ENCODE measurements at regions not wholly inside any gene's neighbourhood (a gene's known extent, or its start where the extent isn't known, plus 50 kb on each side); places are given as distances from the start of the nearest gene placed in this dataset.

DNA sequence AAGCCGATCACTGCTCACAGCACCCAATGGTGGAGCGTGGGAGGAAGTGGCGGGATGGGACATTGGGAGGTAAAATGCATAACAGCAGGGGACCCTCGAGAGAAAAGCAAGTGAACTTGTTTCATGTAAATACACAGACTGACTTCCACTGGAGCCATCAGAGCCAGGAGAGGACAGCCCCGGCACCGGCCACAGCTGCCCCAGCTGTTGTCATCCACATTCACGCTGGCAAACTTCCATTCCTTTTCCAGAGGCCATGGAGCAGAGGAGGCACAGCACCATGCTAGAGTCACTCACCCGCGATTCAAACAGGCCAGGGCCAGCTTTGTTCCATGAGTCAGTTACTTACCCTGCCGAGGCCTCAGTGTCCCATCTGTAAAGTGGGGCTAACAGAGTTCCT is 610.9 kb upstream of the SALL3 start:
- no peak overlapping the region for H3K18ac ChIP-seq (ENCODE audit: low read depth in 1 of 2, low read length in 2 of 2)
- no peak overlapping the region for H4K91ac ChIP-seq (ENCODE audit: low read length)
- WGBS = 87% methylated on average over 10 of the region's 10 CpGs
- H2AK5ac ChIP-seq (ENCODE audit: low read length, severe bottlenecking) = no peak overlapping the region
- no peaks in the 10 kb centered on the region for H3K36me3 ChIP-seq (ENCODE audit: control insufficient read depth in 1 of 2, insufficient read depth in 2 of 2, low read depth in 1 of 2, low read length in 2 of 2)
- H3K27ac ChIP-seq (ENCODE audit: low read length, poor library complexity, severe bottlenecking) = no peak overlapping the region
- no peak overlapping the region for H3K23ac ChIP-seq (ENCODE audit: low read length in 2 of 2)
- no peaks in the 10 kb centered on the region for H3K4me1 ChIP-seq (ENCODE audit: control insufficient read depth, insufficient read depth, low read depth, low read length)
- H2BK120ac ChIP-seq (ENCODE audit: low read depth, low read length) = no peak overlapping the region
- H2BK15ac ChIP-seq (ENCODE audit: low read depth, poor library complexity, severe bottlenecking) = no peak overlapping the region
- H3K14ac ChIP-seq (ENCODE audit: low read length in 2 of 2) = no peak overlapping the region
- no peak overlapping the region for H3K4me3 ChIP-seq (ENCODE audit: insufficient read depth in 1 of 2, low read depth in 1 of 2, low read length in 2 of 2)
- H3K4ac ChIP-seq (ENCODE audit: low read depth in 1 of 2, low read length in 2 of 2) = no peak overlapping the region
- no peak overlapping the region for H2AFZ ChIP-seq (ENCODE audit: low read depth, low read length)
- no peak overlapping the region for H2BK5ac ChIP-seq (ENCODE audit: low read depth, low read length, poor library complexity, severe bottlenecking)
- peaks cover 20% of the 10 kb centered on the region for H3K9me3 ChIP-seq (ENCODE audit: control insufficient read depth, low read length)
- no peak for DNase-seq
- H4K8ac ChIP-seq (ENCODE audit: low read length) = no peak overlapping the region
- no peak overlapping the region for H3K9ac ChIP-seq (ENCODE audit: low read length)
- no peaks in the 10 kb centered on the region for H3K79me1 ChIP-seq (replicated peaks; ENCODE audit: low read length, poor library complexity, severe bottlenecking)
- no peak overlapping the region for H2BK12ac ChIP-seq (ENCODE audit: low read length in 2 of 2)
- H3K4me2 ChIP-seq (ENCODE audit: low read length, poor library complexity, severe bottlenecking) = no peak overlapping the region
- H3K27me3 ChIP-seq (ENCODE audit: control insufficient read depth in 1 of 2, insufficient read depth in 1 of 2, low read length in 2 of 2) = no peaks in the 10 kb centered on the region

DNA sequence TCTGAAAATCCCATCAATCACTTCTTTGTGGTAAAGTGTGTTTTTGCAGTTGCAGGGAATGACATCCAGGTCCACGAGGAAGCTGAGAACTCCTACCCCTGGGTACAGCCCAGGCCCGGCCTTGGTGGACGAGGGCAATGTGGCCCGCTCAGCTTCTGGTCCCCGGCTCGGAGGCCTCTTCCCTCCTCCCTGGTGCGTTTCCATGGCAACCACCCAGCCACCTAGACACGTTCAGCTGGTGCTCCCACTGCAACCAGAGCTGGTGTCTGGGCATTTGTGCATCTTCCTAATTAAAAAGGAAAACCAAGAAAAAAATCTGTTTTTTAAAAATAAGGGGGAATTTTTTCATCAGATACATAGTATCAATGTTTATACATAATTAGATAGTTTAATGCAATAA is 603.6 kb upstream of the SALL3 start:
- WGBS = 77% methylated on average over 8 of the region's 8 CpGs
- H3K36me3 ChIP-seq (ENCODE audit: control insufficient read depth in 1 of 2, insufficient read depth in 2 of 2, low read depth in 1 of 2, low read length in 2 of 2) = no peaks in the 10 kb centered on the region
- H3K4me3 ChIP-seq (ENCODE audit: insufficient read depth in 1 of 2, low read depth in 1 of 2, low read length in 2 of 2) = no peak overlapping the region
- H2BK120ac ChIP-seq (ENCODE audit: low read depth, low read length) = no peak overlapping the region
- no peaks in the 10 kb centered on the region for H3K27me3 ChIP-seq (ENCODE audit: control insufficient read depth in 1 of 2, insufficient read depth in 1 of 2, low read length in 2 of 2)
- no peak overlapping the region for H3K14ac ChIP-seq (ENCODE audit: low read length in 2 of 2)
- peaks cover 5% of the 10 kb centered on the region for H3K9me3 ChIP-seq (ENCODE audit: control insufficient read depth, low read length)
- H2BK5ac ChIP-seq (ENCODE audit: low read depth, low read length, poor library complexity, severe bottlenecking) = no peak overlapping the region
- no peaks in the 10 kb centered on the region for H3K4me1 ChIP-seq (ENCODE audit: control insufficient read depth, insufficient read depth, low read depth, low read length)
- H3K4ac ChIP-seq (ENCODE audit: low read depth in 1 of 2, low read length in 2 of 2) = no peak overlapping the region
- H4K91ac ChIP-seq (ENCODE audit: low read length) = no peak overlapping the region
- no peak overlapping the region for H3K23ac ChIP-seq (ENCODE audit: low read length in 2 of 2)
- H2AFZ ChIP-seq (ENCODE audit: low read depth, low read length) = no peak overlapping the region
- H4K8ac ChIP-seq (ENCODE audit: low read length) = no peak overlapping the region
- H3K18ac ChIP-seq (ENCODE audit: low read depth in 1 of 2, low read length in 2 of 2) = no peak overlapping the region
- H3K27ac ChIP-seq (ENCODE audit: low read length, poor library complexity, severe bottlenecking) = no peak overlapping the region
- no peak overlapping the region for H3K4me2 ChIP-seq (ENCODE audit: low read length, poor library complexity, severe bottlenecking)
- H2BK15ac ChIP-seq (ENCODE audit: low read depth, poor library complexity, severe bottlenecking) = no peak overlapping the region
- H2BK12ac ChIP-seq (ENCODE audit: low read length in 2 of 2) = no peak overlapping the region
- no peak for DNase-seq
- H3K79me1 ChIP-seq (replicated peaks; ENCODE audit: low read length, poor library complexity, severe bottlenecking) = no peaks in the 10 kb centered on the region
- no peak overlapping the region for H3K9ac ChIP-seq (ENCODE audit: low read length)
- no peak overlapping the region for H2AK5ac ChIP-seq (ENCODE audit: low read length, severe bottlenecking)

DNA sequence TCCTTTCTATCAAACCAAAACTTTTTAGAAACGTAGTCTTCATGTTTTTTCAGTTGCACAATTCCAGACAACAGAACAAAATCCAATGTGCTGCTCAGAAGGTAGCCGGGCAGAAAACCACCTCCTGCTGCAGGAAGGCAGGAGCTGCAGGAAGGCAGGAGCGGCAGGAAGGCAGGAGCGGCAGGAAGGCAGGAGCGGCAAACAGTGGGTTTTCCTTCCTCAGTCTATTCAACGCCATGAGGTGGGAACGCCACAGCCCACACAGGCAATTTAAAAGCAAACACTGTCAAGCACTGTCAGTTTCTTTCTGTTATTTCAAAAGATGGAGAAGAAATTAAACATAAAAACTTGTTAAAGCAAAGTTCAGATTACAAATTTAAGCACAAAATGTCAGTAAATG is 601.2 kb upstream of the SALL3 start:
- H3K9me3 ChIP-seq (ENCODE audit: control insufficient read depth, low read length) = peaks cover 6% of the 10 kb centered on the region
- H4K8ac ChIP-seq (ENCODE audit: low read length) = no peak overlapping the region
- H2BK120ac ChIP-seq (ENCODE audit: low read depth, low read length) = no peak overlapping the region
- no peak overlapping the region for H3K4me2 ChIP-seq (ENCODE audit: low read length, poor library complexity, severe bottlenecking)
- no peaks in the 10 kb centered on the region for H3K27me3 ChIP-seq (ENCODE audit: control insufficient read depth in 1 of 2, insufficient read depth in 1 of 2, low read length in 2 of 2)
- no peak overlapping the region for H3K18ac ChIP-seq (ENCODE audit: low read depth in 1 of 2, low read length in 2 of 2)
- no peak overlapping the region for H3K9ac ChIP-seq (ENCODE audit: low read length)
- no peak overlapping the region for H3K4ac ChIP-seq (ENCODE audit: low read depth in 1 of 2, low read length in 2 of 2)
- no peak overlapping the region for H3K14ac ChIP-seq (ENCODE audit: low read length in 2 of 2)
- H2BK5ac ChIP-seq (ENCODE audit: low read depth, low read length, poor library complexity, severe bottlenecking) = no peak overlapping the region
- no peak overlapping the region for H3K23ac ChIP-seq (ENCODE audit: low read length in 2 of 2)
- no peak overlapping the region for H2AFZ ChIP-seq (ENCODE audit: low read depth, low read length)
- H3K79me1 ChIP-seq (replicated peaks; ENCODE audit: low read length, poor library complexity, severe bottlenecking) = no peaks in the 10 kb centered on the region
- no peak overlapping the region for H2BK15ac ChIP-seq (ENCODE audit: low read depth, poor library complexity, severe bottlenecking)
- no peak overlapping the region for H2AK5ac ChIP-seq (ENCODE audit: low read length, severe bottlenecking)
- H3K4me3 ChIP-seq (ENCODE audit: insufficient read depth in 1 of 2, low read depth in 1 of 2, low read length in 2 of 2) = no peak overlapping the region
- H3K36me3 ChIP-seq (ENCODE audit: control insufficient read depth in 1 of 2, insufficient read depth in 2 of 2, low read depth in 1 of 2, low read length in 2 of 2) = no peaks in the 10 kb centered on the region
- no peaks in the 10 kb centered on the region for H3K4me1 ChIP-seq (ENCODE audit: control insufficient read depth, insufficient read depth, low read depth, low read length)
- no peak for DNase-seq
- H4K91ac ChIP-seq (ENCODE audit: low read length) = no peak overlapping the region
- 52% methylated on average over 5 of the region's 7 CpGs for WGBS
- no peak overlapping the region for H3K27ac ChIP-seq (ENCODE audit: low read length, poor library complexity, severe bottlenecking)
- H2BK12ac ChIP-seq (ENCODE audit: low read length in 2 of 2) = no peak overlapping the region

DNA sequence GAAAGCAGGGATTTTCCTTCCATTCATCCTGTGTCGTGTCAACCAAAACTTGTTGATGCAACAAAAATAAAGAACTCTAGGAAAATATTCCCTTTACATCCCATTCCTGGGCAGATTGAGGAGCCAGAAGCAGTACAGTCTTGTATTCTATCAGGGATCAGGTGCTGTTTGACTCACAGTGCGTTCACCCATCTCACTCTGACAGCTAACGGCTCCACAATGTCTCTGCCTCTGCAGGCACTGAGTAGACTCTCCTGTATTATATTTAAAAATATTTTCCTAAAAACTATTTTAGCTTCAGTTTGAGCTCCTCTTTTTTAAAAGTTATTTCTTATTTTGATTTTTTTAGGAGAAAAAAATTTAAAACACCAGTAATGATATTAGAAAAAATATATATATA is 600.6 kb upstream of the SALL3 start:
- whole genome bisulfite sequencing = 82% methylated on average over 2 of the region's 3 CpGs
- Histone ChIP-seq H3K27ac (ENCODE audit: low read length, poor library complexity, severe bottlenecking) (no peak overlapping the region), H3K18ac (ENCODE audit: low read depth in 1 of 2, low read length in 2 of 2) (no peak overlapping the region), H4K8ac (ENCODE audit: low read length) (no peak overlapping the region), H3K9me3 (ENCODE audit: control insufficient read depth, low read length) (peaks cover 6% of the 10 kb centered on the region), H3K14ac (ENCODE audit: low read length in 2 of 2) (no peak overlapping the region), H3K4me2 (ENCODE audit: low read length, poor library complexity, severe bottlenecking) (no peak overlapping the region), H3K4me1 (ENCODE audit: control insufficient read depth, insufficient read depth, low read depth, low read length) (no peaks in the 10 kb centered on the region), H3K9ac (ENCODE audit: low read length) (no peak overlapping the region), H3K79me1 (replicated peaks; ENCODE audit: low read length, poor library complexity, severe bottlenecking) (no peaks in the 10 kb centered on the region), H2AFZ (ENCODE audit: low read depth, low read length) (no peak overlapping the region), H2BK12ac (ENCODE audit: low read length in 2 of 2) (no peak overlapping the region), H3K4ac (ENCODE audit: low read depth in 1 of 2, low read length in 2 of 2) (no peak overlapping the region), H3K4me3 (ENCODE audit: insufficient read depth in 1 of 2, low read depth in 1 of 2, low read length in 2 of 2) (no peak overlapping the region), H3K36me3 (ENCODE audit: control insufficient read depth in 1 of 2, insufficient read depth in 2 of 2, low read depth in 1 of 2, low read length in 2 of 2) (no peaks in the 10 kb centered on the region), H2BK15ac (ENCODE audit: low read depth, poor library complexity, severe bottlenecking) (no peak overlapping the region), H3K23ac (ENCODE audit: low read length in 2 of 2) (no peak overlapping the region), H2AK5ac (ENCODE audit: low read length, severe bottlenecking) (no peak overlapping the region), H3K27me3 (ENCODE audit: control insufficient read depth in 1 of 2, insufficient read depth in 1 of 2, low read length in 2 of 2) (no peaks in the 10 kb centered on the region), H4K91ac (ENCODE audit: low read length) (no peak overlapping the region), H2BK120ac (ENCODE audit: low read depth, low read length) (no peak overlapping the region), H2BK5ac (ENCODE audit: low read depth, low read length, poor library complexity, severe bottlenecking) (no peak overlapping the region)
- no peak for DNase-seq

Measured in mesenchymal stem cell (in vitro differentiated cells and primary cell).